Memory B cell (primary cell): ENCODE measurements at regions not wholly inside any gene's neighbourhood (a gene's known extent, or its start where the extent isn't known, plus 50 kb on each side); places are given as distances from the start of the nearest gene placed in this dataset.

ENCODE experiments used
- ATAC-seq: fragments of 150-1000 bp; cut with Tn5 transposase; 2 replicates; pipeline ENCODE4 v1.10.0; 2021; ENCODE audit warnings: low read depth, mild to moderate bottlenecking, moderate library complexity
- DNase-seq, 2 donors: peaks; one replicate each; pipeline ENCODE4 v3.0.0; 2022; ENCODE audit warnings: low spot score in 2 of 2
- H3K27ac Mint-ChIP-seq: one replicate; pipeline ENCODE4 v1.8.0; 2022; ENCODE audit warnings: mild to moderate bottlenecking, moderate library complexity, mixed read lengths
- H3K27me3 Mint-ChIP-seq: one replicate; pipeline ENCODE4 v1.8.0; 2022; ENCODE audit warnings: mixed read lengths
- H3K36me3 Mint-ChIP-seq: one replicate; pipeline ENCODE4 v1.8.0; 2022; ENCODE audit warnings: mild to moderate bottlenecking, mixed read lengths
- H3K4me1 Mint-ChIP-seq: one replicate; pipeline ENCODE4 v1.8.0; 2022; ENCODE audit warnings: mixed read lengths
- H3K4me3 Mint-ChIP-seq: one replicate; pipeline ENCODE4 v1.8.0; 2022; ENCODE audit warnings: mild to moderate bottlenecking, moderate library complexity, mixed read lengths
- H3K9me3 Mint-ChIP-seq: one replicate; pipeline ENCODE4 v1.8.0; 2022; ENCODE audit warnings: mixed read lengths

DNA sequence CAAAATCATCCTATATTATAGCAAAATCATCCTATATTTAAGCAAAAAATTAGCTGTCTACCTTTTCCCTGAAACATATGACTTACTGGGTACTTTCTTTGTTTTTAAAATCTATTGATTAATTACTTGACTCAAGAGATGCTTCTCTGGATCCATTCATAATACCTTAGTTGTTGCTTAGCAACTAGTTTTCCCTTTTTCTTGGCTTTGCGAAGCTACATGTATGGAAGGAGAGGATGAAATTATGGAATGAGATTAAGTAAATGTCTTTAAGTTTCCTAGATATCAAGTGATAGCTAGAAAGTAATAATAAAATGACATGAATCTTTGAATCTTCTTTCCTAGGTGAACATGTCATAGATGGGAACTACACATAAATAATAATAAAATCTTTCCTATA is 1033.2 kb upstream of the FAM98A start:
- Mint-ChIP-seq H3K9me3 (peaks cover 11% of the 10 kb centered on the region), H3K27ac (no peak overlapping the region), H3K27me3 (no peaks in the 10 kb centered on the region), H3K4me3 (no peak overlapping the region), H3K36me3 (no peaks in the 10 kb centered on the region), H3K4me1 (no peaks in the 10 kb centered on the region)
- no peak for ATAC-seq
- no peak for DNase-seq

DNA sequence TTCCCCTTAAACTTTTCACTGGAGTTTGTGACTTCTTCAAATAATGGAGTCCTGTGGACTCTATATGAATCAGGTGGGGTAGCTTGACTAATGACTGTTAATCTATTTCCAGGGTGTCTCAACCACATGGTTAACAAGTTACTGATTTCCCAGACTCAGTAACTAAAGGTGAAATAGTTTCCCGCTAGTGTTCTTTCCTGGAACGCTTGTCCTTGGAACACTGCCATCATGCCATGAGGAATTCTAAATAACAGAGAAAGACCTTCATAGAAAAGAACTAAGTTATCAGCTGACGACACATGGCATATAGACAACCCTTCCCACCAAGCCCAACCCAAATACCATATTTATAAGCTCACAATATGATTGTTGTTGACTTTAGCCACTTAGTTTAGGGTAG is 1027.9 kb upstream of the FAM98A start:
- H3K27ac Mint-ChIP-seq: no peak overlapping the region
- no peaks in the 10 kb centered on the region for H3K27me3 Mint-ChIP-seq
- no peak for ATAC-seq
- no peaks in the 10 kb centered on the region for H3K36me3 Mint-ChIP-seq
- DNase-seq: no peak
- H3K4me3 Mint-ChIP-seq: no peak overlapping the region
- peaks cover 9% of the 10 kb centered on the region for H3K9me3 Mint-ChIP-seq
- no peaks in the 10 kb centered on the region for H3K4me1 Mint-ChIP-seq

DNA sequence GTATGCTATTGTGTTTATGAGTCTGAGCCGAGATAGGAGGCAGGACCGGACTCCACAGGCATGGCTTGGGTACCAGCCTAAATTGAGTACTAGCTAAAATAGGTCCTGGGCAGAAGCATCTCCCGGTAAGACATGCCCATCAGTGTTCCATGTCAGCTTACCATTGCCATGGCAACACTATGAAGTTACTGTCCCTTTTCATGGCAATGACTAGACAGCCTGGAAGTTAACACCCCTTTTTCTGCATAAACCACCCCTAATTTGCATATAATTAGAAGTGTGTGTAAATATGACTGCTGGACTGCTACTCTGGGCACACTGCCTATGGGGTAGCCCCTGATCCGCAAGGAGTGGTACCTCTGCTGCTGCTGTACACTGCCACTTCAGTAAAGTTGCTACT is 1005.1 kb upstream of the FAM98A start:
- Mint-ChIP-seq H3K27me3 (no peaks in the 10 kb centered on the region), H3K9me3 (peaks cover 9% of the 10 kb centered on the region), H3K4me3 (no peak overlapping the region)

GRCh38 chr2:34602262-34602661 is 1003.2 kb upstream of the FAM98A start:
- Mint-ChIP-seq H3K4me1 (no peaks in the 10 kb centered on the region), H3K27ac (no peak overlapping the region), H3K9me3 (peaks cover 4% of the 10 kb centered on the region), H3K27me3 (no peaks in the 10 kb centered on the region), H3K36me3 (no peaks in the 10 kb centered on the region), H3K4me3 (no peak overlapping the region)
- DNase-seq (no peak), ATAC-seq (no peak)

More for the DNA sequence above, 1005.1 kb upstream of the FAM98A start:
- Mint-ChIP-seq H3K4me1 (no peaks in the 10 kb centered on the region), H3K27ac (no peak overlapping the region), H3K36me3 (no peaks in the 10 kb centered on the region)
- DNase-seq (no peak), ATAC-seq (no peak)

GRCh38 chr2:34601561-34601960 is 1002.5 kb upstream of the FAM98A start:
- H3K27ac Mint-ChIP-seq: no peak overlapping the region
- no peak overlapping the region for H3K4me3 Mint-ChIP-seq
- H3K36me3 Mint-ChIP-seq: no peaks in the 10 kb centered on the region
- H3K9me3 Mint-ChIP-seq: peaks cover 4% of the 10 kb centered on the region
- ATAC-seq (no peak), DNase-seq (no peak)
- no peaks in the 10 kb centered on the region for H3K27me3 Mint-ChIP-seq
- H3K4me1 Mint-ChIP-seq: no peaks in the 10 kb centered on the region

DNA sequence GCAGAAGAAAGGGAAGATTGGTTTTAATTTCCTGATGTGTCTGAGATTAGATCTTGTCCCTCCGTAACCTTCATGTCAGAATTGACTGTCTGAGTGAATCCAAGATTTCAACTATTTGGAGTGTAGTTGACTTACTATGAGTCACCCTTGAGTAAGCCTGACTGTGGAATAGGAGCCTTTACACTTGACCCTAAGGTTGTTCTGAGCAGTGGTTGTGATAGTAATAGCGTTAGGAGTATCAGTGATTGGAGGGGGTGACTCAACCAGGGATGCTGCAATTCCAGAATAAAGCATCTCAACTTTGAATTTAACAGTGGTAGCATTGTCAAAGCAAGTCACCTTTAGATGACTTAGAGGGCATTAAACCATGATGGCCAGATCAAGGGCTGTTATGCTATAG is 979.5 kb upstream of the FAM98A start:
- DNase-seq (no peak), ATAC-seq (no peak)
- no peak overlapping the region for H3K27ac Mint-ChIP-seq
- H3K9me3 Mint-ChIP-seq: peaks cover 5% of the 10 kb centered on the region
- no peaks in the 10 kb centered on the region for H3K4me1 Mint-ChIP-seq
- H3K27me3 Mint-ChIP-seq: no peaks in the 10 kb centered on the region
- no peaks in the 10 kb centered on the region for H3K36me3 Mint-ChIP-seq
- no peak overlapping the region for H3K4me3 Mint-ChIP-seq

DNA sequence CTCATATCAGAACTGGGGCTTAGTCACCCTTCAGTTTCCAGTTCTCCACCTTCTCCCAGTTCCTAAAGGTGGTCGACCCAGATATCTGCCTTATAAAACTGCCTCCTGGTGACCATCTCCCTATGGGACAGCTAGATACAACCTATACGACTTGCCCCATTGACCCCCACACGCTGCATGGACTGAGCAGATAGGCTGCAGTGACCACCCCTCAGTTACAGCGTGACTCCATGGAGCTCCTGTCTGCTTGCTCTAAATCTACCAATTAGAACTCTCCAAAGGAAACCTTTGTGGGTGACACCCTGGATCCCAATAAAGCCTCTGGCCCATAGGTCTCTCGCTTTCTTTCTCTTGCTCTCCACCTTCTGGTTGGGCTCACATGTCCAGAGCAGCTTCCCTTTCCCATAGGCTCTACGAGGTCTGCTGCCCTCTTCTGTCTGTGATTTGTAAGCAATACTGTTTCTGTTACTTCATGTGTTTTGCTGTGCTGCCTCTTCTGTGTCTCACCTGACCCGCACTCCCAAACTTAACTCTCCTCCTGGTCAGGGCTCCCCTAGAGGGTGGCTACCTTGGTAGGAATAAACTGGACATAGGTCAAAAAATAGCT is 971.3 kb upstream of the FAM98A start:
- Mint-ChIP-seq H3K4me1 (no peaks in the 10 kb centered on the region), H3K9me3 (peaks cover 5% of the 10 kb centered on the region), H3K4me3 (no peak overlapping the region), H3K36me3 (no peaks in the 10 kb centered on the region), H3K27ac (no peak overlapping the region), H3K27me3 (no peaks in the 10 kb centered on the region)
- ATAC-seq (no peak), DNase-seq (no peak)

- H3K36me3 Mint-ChIP-seq: no peaks in the 10 kb centered on the region
- no peaks in the 10 kb centered on the region for H3K27me3 Mint-ChIP-seq
- H3K9me3 Mint-ChIP-seq: peaks cover 5% of the 10 kb centered on the region
- no peak overlapping the region for H3K27ac Mint-ChIP-seq
- no peak overlapping the region for H3K4me3 Mint-ChIP-seq
- ATAC-seq (no peak), DNase-seq (no peak)
- no peaks in the 10 kb centered on the region for H3K4me1 Mint-ChIP-seq
Observed at GRCh38 chr2:34567128-34567527, 968.0 kb upstream of the FAM98A start.

DNA sequence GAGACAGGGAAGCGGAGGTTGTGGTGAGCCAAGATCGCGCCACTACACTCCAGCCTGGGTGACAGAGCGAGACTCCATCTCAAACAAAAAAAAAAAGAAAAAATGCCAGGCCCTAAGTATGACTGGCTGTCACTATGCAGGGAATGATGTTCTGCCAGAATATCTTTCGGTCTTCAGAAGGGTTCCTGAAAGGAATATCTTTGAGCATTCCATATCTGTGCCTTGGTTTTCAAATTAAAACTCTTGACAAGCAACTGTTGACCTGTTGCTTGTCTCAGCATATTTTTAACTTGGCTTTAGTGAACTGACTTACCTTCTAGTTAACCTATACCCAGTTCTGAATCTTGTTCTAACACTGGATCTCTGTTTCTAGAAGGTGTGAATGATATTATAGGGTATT is 953.2 kb upstream of the FAM98A start:
- Mint-ChIP-seq H3K36me3 (no peaks in the 10 kb centered on the region), H3K27me3 (no peaks in the 10 kb centered on the region), H3K27ac (no peak overlapping the region), H3K4me1 (no peaks in the 10 kb centered on the region), H3K9me3 (no peaks in the 10 kb centered on the region), H3K4me3 (no peak overlapping the region)
- no peak for DNase-seq
- no peak for ATAC-seq

DNA sequence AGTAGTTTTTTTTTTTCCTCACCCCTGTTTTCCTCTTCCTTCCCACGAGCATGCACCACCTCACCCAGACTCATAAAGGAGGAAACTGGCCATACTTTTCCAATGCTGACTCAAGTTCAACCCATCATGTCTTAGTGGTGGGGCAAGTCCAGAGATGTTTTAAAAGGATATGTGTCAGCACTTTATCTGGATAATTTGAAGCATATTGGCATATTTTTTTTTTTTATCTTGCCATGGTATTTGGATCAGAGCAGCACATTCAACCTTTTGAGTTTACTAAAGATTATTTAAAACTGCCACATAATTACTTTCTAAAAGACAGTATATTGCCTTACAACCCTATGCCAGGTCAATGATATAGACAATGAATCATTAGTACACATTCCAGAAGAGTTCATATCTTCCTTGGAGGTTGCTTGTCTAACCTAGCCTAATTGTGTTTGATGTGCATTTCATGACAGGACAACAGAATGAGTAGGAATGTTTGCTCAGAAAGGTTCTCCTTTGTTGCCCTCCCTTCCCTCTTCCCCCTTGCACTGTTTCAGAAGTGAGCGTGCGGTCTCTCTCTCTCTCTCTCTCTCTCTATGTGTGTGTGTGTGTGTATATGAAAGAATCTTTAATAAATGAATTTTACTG is 950.7 kb upstream of the FAM98A start:
- Mint-ChIP-seq H3K4me3 (no peak overlapping the region), H3K4me1 (no peaks in the 10 kb centered on the region), H3K36me3 (no peaks in the 10 kb centered on the region), H3K27me3 (no peaks in the 10 kb centered on the region), H3K9me3 (peaks cover 3% of the 10 kb centered on the region), H3K27ac (no peak overlapping the region)
- DNase-seq (no peak), ATAC-seq (no peak)

GRCh38 chr2:34547900-34548299 is 948.8 kb upstream of the FAM98A start:
- H3K4me3 Mint-ChIP-seq: no peak overlapping the region

GRCh38 chr2:34547340-34547739 is 948.2 kb upstream of the FAM98A start:
- no peak overlapping the region for H3K27ac Mint-ChIP-seq
- no peaks in the 10 kb centered on the region for H3K27me3 Mint-ChIP-seq
- H3K4me3 Mint-ChIP-seq: no peak overlapping the region
- H3K36me3 Mint-ChIP-seq: no peaks in the 10 kb centered on the region
- peaks cover 11% of the 10 kb centered on the region for H3K9me3 Mint-ChIP-seq
- ATAC-seq: no peak
- DNase-seq: no peak
- H3K4me1 Mint-ChIP-seq: no peaks in the 10 kb centered on the region

More at GRCh38 chr2:34547900-34548299, 948.8 kb upstream of the FAM98A start:
- Mint-ChIP-seq H3K4me1 (no peaks in the 10 kb centered on the region), H3K27ac (no peak overlapping the region), H3K9me3 (peaks cover 6% of the 10 kb centered on the region), H3K36me3 (no peaks in the 10 kb centered on the region), H3K27me3 (no peaks in the 10 kb centered on the region)
- ATAC-seq: no peak
- no peak for DNase-seq

DNA sequence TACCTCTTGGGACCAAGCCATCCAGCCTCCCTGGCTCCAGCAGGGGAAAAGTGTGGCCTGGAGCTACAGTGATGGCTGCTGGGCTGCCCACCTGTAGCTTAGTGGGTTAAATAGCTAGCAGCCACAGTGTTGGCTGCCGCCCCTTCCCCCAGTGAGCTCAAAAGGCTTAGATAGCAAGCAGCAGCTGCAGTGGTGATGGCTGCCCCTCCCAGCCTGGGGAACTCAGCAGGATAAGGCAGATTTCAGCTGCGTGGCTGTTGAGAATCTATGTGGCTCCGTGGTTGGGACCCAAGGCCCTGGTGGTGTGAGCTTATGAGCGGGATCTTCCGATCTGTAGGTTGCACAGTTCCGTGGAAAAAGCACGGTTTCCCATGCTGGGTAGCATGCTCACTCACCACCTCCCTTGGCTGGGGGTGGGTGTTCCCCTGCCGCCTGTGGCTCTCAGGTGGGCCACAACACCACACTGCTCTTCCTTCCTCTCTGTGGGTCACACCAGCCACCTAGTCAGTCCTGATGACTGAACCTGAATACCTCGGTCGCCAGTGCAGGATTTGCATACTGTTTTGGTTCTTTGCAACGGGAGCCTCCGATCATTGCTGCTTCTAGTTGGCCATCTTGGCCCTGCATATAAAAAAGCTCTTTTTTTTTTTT is 946.5 kb upstream of the FAM98A start:
- Mint-ChIP-seq H3K9me3 (peaks cover 14% of the 10 kb centered on the region), H3K27me3 (no peaks in the 10 kb centered on the region)

DNA sequence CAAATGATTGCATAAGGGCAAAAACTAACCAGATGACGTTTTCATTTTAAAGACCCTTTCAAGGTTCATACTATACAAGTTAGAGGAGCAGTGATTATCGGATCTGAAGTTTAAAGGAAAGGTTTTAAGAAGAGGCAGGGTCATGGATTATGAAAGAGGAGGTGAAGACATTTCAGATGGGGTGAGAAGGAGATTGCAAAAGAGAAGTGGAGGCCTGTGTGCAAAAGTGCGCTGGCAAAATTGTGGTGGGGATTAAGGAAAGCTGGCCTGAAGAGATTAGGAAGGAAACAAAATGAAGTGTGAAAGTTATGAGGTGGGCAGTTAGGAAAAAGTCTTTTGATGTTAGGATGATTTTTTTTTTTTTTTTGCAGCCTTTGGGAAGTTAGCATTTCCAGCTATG is 935.7 kb upstream of the FAM98A start:
- Mint-ChIP-seq H3K27ac (no peak overlapping the region), H3K27me3 (no peaks in the 10 kb centered on the region), H3K4me1 (no peaks in the 10 kb centered on the region), H3K9me3 (peaks cover 16% of the 10 kb centered on the region), H3K4me3 (no peak overlapping the region), H3K36me3 (no peaks in the 10 kb centered on the region)
- no peak for ATAC-seq
- no peak for DNase-seq

More for the DNA sequence above, 946.5 kb upstream of the FAM98A start:
- no peak for DNase-seq
- Mint-ChIP-seq H3K4me1 (no peaks in the 10 kb centered on the region), H3K36me3 (no peaks in the 10 kb centered on the region), H3K4me3 (no peak overlapping the region), H3K27ac (no peak overlapping the region)
- ATAC-seq: no peak

GRCh38 chr2:34534341-34534740 is 935.2 kb upstream of the FAM98A start:
- Mint-ChIP-seq H3K4me3 (no peak overlapping the region), H3K27ac (no peak overlapping the region), H3K9me3 (peaks cover 15% of the 10 kb centered on the region), H3K36me3 (no peaks in the 10 kb centered on the region), H3K27me3 (no peaks in the 10 kb centered on the region), H3K4me1 (no peaks in the 10 kb centered on the region)
- ATAC-seq (no peak), DNase-seq (no peak)
